Fibroblast of lung (primary cell): ENCODE measurements at regions not wholly inside any gene's neighbourhood (a gene's known extent, or its start where the extent isn't known, plus 50 kb on each side); places are given as distances from the start of the nearest gene placed in this dataset.

Experiments
- CTCF ChIP-seq, 2 donors: IDR thresholded peaks in 1 of 2; conservative IDR thresholded peaks in 1 of 2; 1 replicate in 1 of 2; 2 replicates in 1 of 2; pipeline ENCODE4 v1.5.1; 2011 to 2012; ENCODE audit warnings: low read length in 2 of 2, control low read depth in 1 of 2, inconsistent platforms in 1 of 2, low read depth in 1 of 2, mild to moderate bottlenecking in 1 of 2
- EZH2 ChIP-seq: IDR thresholded peaks from 2 replicates; pipeline ENCODE4 v1.5.1; 2012; ENCODE audit warnings: low read length, control low read depth, mild to moderate bottlenecking; ENCODE audit errors: missing control alignments

GRCh38 chr10:100669616-100670015 lies 75.8 kb upstream of the PAX2 start:
- TF ChIP-seq CTCF (conservative IDR thresholded peaks at IDR 0.05 in 1 of 2, IDR thresholded peaks at IDR 0.05 in 1 of 2; ENCODE audit: low read depth in 1 of 2, low read length in 2 of 2) (no peak), EZH2 (no peak)
